IMR-90 (cell line): ENCODE measurements at regions not wholly inside any gene's neighbourhood (a gene's known extent, or its start where the extent isn't known, plus 50 kb on each side); places are given as distances from the start of the nearest gene placed in this dataset.

Experiments used
- ATAC-seq: fragments of 200-7000 bp; cut with Tn5 transposase; 2 replicates; pipeline ENCODE4 v1.9.1; 2020; ENCODE audit warnings: low read depth, mild to moderate bottlenecking, moderate library complexity
- BruUV-seq: library from RNA; stranded (reverse); fragments of 400-500 nt; replicated peaks from 2 replicates; lab custom pipeline; 2021; lab: Mats Ljungman, UMichigan
- CTCF ChIA-PET: fragments of 300-600 bp; formaldehyde crosslinking; extraction: SDS; loops from one replicate; lab custom pipeline; 2021; ENCODE audit warnings: antibody characterized with exemption; lab: Yijun Ruan, JAX
- POLR2A ChIA-PET: fragments of 300-600 bp; sonication (Branson Sonifier 250); formaldehyde crosslinking; loops from one replicate; lab custom pipeline; 2022; ENCODE audit warnings: antibody characterized with exemption; ENCODE audit not compliant: unreplicated experiment; lab: Charles Lee
- DNase-seq: peaks from one replicate; pipeline ENCODE4 v3.0.0; 2013
- H2AFZ ChIP-seq: replicated peaks from 2 replicates; pipeline ENCODE3; 2013; ENCODE audit warnings: low read length, mild to moderate bottlenecking; ENCODE audit not compliant: poor library complexity
- H2AK5ac ChIP-seq: 2 replicates; pipeline ENCODE4 v1.6.1; 2013; ENCODE audit warnings: low read depth, low read length, inconsistent platforms
- H2AK9ac ChIP-seq: replicated peaks from 2 replicates; pipeline ENCODE3; 2013; ENCODE audit warnings: mild to moderate bottlenecking, low read depth, low read length, moderate library complexity; ENCODE audit not compliant: poor library complexity
- H2BK120ac ChIP-seq: 2 replicates; pipeline ENCODE4 v1.6.1; 2013; ENCODE audit warnings: low read depth, low read length, inconsistent platforms
- H2BK15ac ChIP-seq: 3 replicates; pipeline ENCODE4 v1.6.1; 2013; ENCODE audit warnings: low read depth, low read length, inconsistent platforms
- H2BK20ac ChIP-seq: 2 replicates; pipeline ENCODE4 v1.6.1; 2013; ENCODE audit warnings: low read depth, mild to moderate bottlenecking, inconsistent platforms, low read length, moderate library complexity
- H2BK5ac ChIP-seq: 2 replicates; pipeline ENCODE4 v1.6.1; 2013; ENCODE audit warnings: mild to moderate bottlenecking, low read depth, low read length, inconsistent platforms; ENCODE audit not compliant: poor library complexity, severe bottlenecking
- H3K14ac ChIP-seq: replicated peaks from 2 replicates; pipeline ENCODE4 v1.6.1; 2013; ENCODE audit warnings: low read depth, low read length, inconsistent platforms
- H3K18ac ChIP-seq: 2 replicates; pipeline ENCODE4 v1.6.1; 2013; ENCODE audit warnings: low read depth, low read length, control low read depth
- H3K23ac ChIP-seq: 2 replicates; pipeline ENCODE4 v1.6.1; 2013; ENCODE audit warnings: low read depth, low read length, inconsistent platforms
- H3K27ac ChIP-seq: 2 replicates; pipeline ENCODE4 v1.5.1; 2013; ENCODE audit warnings: mild to moderate bottlenecking, control low read depth, low read length; ENCODE audit not compliant: insufficient read depth
- H3K27me3 ChIP-seq: 2 replicates; pipeline ENCODE4 v1.6.1; 2013; ENCODE audit warnings: low read length; ENCODE audit not compliant: control insufficient read depth, insufficient read depth
- H3K36me3 ChIP-seq: 2 replicates; pipeline ENCODE4 v1.6.1; 2013; ENCODE audit warnings: low read length, mixed read lengths; ENCODE audit not compliant: control insufficient read depth, insufficient read depth
- H3K4ac ChIP-seq: 2 replicates; pipeline ENCODE4 v1.6.1; 2013; ENCODE audit warnings: low read depth, low read length, inconsistent platforms
- H3K4me1 ChIP-seq: 2 replicates; pipeline ENCODE4 v1.6.1; 2013; ENCODE audit warnings: low read length, mixed read lengths; ENCODE audit not compliant: control insufficient read depth, insufficient read depth
- H3K4me2 ChIP-seq: 2 replicates; pipeline ENCODE4 v1.6.1; 2013; ENCODE audit warnings: low read depth, mild to moderate bottlenecking, control low read depth, low read length, moderate library complexity
- H3K4me3 ChIP-seq: 2 replicates; pipeline ENCODE4 v1.5.1; 2013; ENCODE audit warnings: low read depth, mild to moderate bottlenecking, control low read depth, low read length, moderate library complexity; ENCODE audit not compliant: insufficient read depth
- H3K56ac ChIP-seq: 2 replicates; pipeline ENCODE4 v1.6.1; 2013; ENCODE audit warnings: low read length, inconsistent platforms; ENCODE audit not compliant: insufficient read depth; ENCODE audit errors: extremely low read depth
- H3K79me1 ChIP-seq, 2 experiments: 2 replicates each; pipeline ENCODE4 v1.6.1; 2013; ENCODE audit warnings: low read length in 2 of 2, inconsistent platforms in 1 of 2, low read depth in 1 of 2
- H3K9ac ChIP-seq: 2 replicates; pipeline ENCODE4 v1.6.1; 2013; ENCODE audit warnings: low read depth, low read length, control low read depth
- H3K9me1 ChIP-seq: 2 replicates; pipeline ENCODE4 v1.6.1; 2013; ENCODE audit warnings: low read length, inconsistent platforms; ENCODE audit not compliant: insufficient read depth
- H3K9me3 ChIP-seq: 2 replicates; pipeline ENCODE4 v1.6.1; 2013; ENCODE audit warnings: low read length; ENCODE audit not compliant: control insufficient read depth, insufficient read depth
- H4K20me1 ChIP-seq: 2 replicates; pipeline ENCODE4 v1.6.1; 2013; ENCODE audit warnings: low read length, inconsistent platforms; ENCODE audit not compliant: insufficient read depth
- H4K5ac ChIP-seq: 2 replicates; pipeline ENCODE4 v1.6.1; 2013; ENCODE audit warnings: mild to moderate bottlenecking, low read depth, low read length, control low read depth
- H4K8ac ChIP-seq, 2 experiments: 2 replicates each; pipeline ENCODE4 v1.6.1; 2013; ENCODE audit warnings: low read depth in 2 of 2, low read length in 2 of 2, control low read depth in 1 of 2, inconsistent platforms in 1 of 2
- H4K91ac ChIP-seq: 2 replicates; pipeline ENCODE4 v1.6.1; 2013; ENCODE audit warnings: low read depth, low read length, inconsistent platforms; ENCODE audit not compliant: insufficient read depth
- BHLHE40 ChIP-seq: fragments of 150-350 bp; IDR thresholded peaks from 2 replicates; pipeline ENCODE4 v1.6.1; 2016; ENCODE audit warnings: mild to moderate bottlenecking, low read depth, low read length
- CEBPB ChIP-seq: IDR thresholded peaks from 2 replicates; pipeline ENCODE4 v1.6.1; 2012; ENCODE audit warnings: low read depth, low read length, improper control_type of control experiment
- MAFK ChIP-seq: IDR thresholded peaks from 2 replicates; pipeline ENCODE4 v1.6.1; 2012; ENCODE audit warnings: low read depth, low read length, improper control_type of control experiment
- MAZ ChIP-seq: IDR thresholded peaks from 2 replicates; pipeline ENCODE4 v1.6.1; 2012; ENCODE audit warnings: low read depth, mild to moderate bottlenecking, low read length, improper control_type of control experiment, moderate library complexity, borderline replicate concordance
- MXI1 ChIP-seq: IDR thresholded peaks from 2 replicates; pipeline ENCODE4 v1.6.1; 2012; ENCODE audit warnings: low read depth, mild to moderate bottlenecking, low read length, moderate library complexity, borderline replicate concordance
- RAD21 ChIP-seq: IDR thresholded peaks from 2 replicates; pipeline ENCODE4 v1.6.1; 2012; ENCODE audit warnings: low read length, improper control_type of control experiment
- WGBS, 2 experiments: methylation state at CpG; one replicate each; pipeline versions ENCODE4 v1.1.5 to v1.1.7; 2013; ENCODE audit warnings: missing lambda C conversion rate in 2 of 2; ENCODE audit not compliant: insufficient read length in 1 of 2; ENCODE audit errors: extremely low coverage in 2 of 2; 5-methylcytosine and 5-hydroxymethylcytosine counted together
- dilution Hi-C: fragments of 300-500 bp; cut with HindIII; formaldehyde crosslinking; loops from one replicate; pipeline ENCODE4 v1.14.3; 2018; ENCODE audit warnings: low sequenced_read_pairs; ENCODE audit not compliant: unreplicated experiment
- in situ Hi-C: fragments of 300-500 bp; cut with MboI; formaldehyde crosslinking; loops from 3 replicates; pipeline ENCODE4 v1.14.3; 2019; ENCODE audit warnings: low sequenced_read_pairs, inconsistent platforms, mixed read lengths
- intact Hi-C: fragments of 100-400 bp; cut with micrococcal nuclease; formaldehyde crosslinking; loops from 2 replicates; pipeline ENCODE4 v1.10.0; 2022
- TF ChIP-seq, protein P1 (sequence below): conservative IDR thresholded peaks from 2 replicates; pipeline ENCODE4 v1.5.1; 2012; ENCODE audit warnings: mild to moderate bottlenecking, low read depth, low read length, improper control_type of control experiment
- TF ChIP-seq, protein P2 (sequence below): fragments of 150-350 bp; IDR thresholded peaks from 2 replicates; pipeline ENCODE4 v1.6.1; 2017; ENCODE audit warnings: mild to moderate bottlenecking, antibody characterized with exemption, low read length, low read depth

DNA sequence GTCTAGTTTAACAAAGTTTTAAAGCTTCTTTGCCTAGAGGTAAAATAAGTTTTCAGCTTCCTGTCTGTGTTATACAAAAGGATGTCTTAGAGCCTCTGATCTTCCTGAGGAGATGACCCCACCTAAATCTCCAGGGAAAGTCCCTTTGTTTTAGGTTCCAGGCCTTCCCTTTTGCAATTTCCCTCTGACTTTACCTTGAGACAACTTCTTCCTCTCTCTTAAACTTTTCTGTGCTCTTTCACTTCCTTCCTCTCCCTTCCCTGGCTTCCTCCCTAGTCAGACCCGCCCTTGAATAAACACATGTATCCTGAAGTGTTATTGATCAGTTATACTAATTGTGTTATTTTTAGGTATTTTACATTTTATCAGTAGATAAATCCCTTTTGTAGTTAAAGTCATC, 134.8 kb downstream of the DYRK2 start:
- Histone ChIP-seq H3K4me1 (no peaks in the 10 kb centered on the region), H2AK5ac (no peak overlapping the region), H3K14ac (no peak overlapping the region), H3K56ac (no peak overlapping the region), H3K4me3 (no peak overlapping the region), H3K23ac (no peak overlapping the region), H3K27me3 (peaks cover 3% of the 10 kb centered on the region; the same call in 1 of the 2 replicates), H4K5ac (no peak overlapping the region), H3K4me2 (no peak overlapping the region), H3K4ac (no peak overlapping the region), H4K91ac (no peak overlapping the region), H3K9ac (no peak overlapping the region), H4K20me1 (no peaks in the 10 kb centered on the region), H3K27ac (no peak overlapping the region), H2BK20ac (no peak overlapping the region), H3K9me3 (no peaks in the 10 kb centered on the region), H3K79me1 (no peaks in the 10 kb centered on the region), H3K18ac (no peak overlapping the region), H2AFZ (no peak overlapping the region), H3K9me1 (no peaks in the 10 kb centered on the region), H4K8ac (no peak overlapping the region), H2BK5ac (no peak overlapping the region), H2AK9ac (no peak overlapping the region), H2BK15ac (no peak overlapping the region), H3K36me3 (no peaks in the 10 kb centered on the region), H2BK120ac (no peak overlapping the region)
- ChIA-PET POLR2A (no interaction called here), CTCF (no interaction called here)
- intact Hi-C loops, result no loop called here
- dilution Hi-C loops, result no loop called here
- DNase-seq (no peak), ATAC-seq (no peak)
- BruUV-seq, result no TSS peak
- TF ChIP-seq CEBPB (no peak), MAFK (no peak), MXI1 (no peak), BHLHE40 (no peak), RAD21 (no peak), MAZ (no peak)
- TF ChIP-seq, protein P1, sequence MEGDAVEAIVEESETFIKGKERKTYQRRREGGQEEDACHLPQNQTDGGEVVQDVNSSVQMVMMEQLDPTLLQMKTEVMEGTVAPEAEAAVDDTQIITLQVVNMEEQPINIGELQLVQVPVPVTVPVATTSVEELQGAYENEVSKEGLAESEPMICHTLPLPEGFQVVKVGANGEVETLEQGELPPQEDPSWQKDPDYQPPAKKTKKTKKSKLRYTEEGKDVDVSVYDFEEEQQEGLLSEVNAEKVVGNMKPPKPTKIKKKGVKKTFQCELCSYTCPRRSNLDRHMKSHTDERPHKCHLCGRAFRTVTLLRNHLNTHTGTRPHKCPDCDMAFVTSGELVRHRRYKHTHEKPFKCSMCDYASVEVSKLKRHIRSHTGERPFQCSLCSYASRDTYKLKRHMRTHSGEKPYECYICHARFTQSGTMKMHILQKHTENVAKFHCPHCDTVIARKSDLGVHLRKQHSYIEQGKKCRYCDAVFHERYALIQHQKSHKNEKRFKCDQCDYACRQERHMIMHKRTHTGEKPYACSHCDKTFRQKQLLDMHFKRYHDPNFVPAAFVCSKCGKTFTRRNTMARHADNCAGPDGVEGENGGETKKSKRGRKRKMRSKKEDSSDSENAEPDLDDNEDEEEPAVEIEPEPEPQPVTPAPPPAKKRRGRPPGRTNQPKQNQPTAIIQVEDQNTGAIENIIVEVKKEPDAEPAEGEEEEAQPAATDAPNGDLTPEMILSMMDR, result no peak
- TF ChIP-seq, protein P2, sequence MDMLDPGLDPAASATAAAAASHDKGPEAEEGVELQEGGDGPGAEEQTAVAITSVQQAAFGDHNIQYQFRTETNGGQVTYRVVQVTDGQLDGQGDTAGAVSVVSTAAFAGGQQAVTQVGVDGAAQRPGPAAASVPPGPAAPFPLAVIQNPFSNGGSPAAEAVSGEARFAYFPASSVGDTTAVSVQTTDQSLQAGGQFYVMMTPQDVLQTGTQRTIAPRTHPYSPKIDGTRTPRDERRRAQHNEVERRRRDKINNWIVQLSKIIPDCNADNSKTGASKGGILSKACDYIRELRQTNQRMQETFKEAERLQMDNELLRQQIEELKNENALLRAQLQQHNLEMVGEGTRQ, result no peak
- no CpG with 5 or more reads among the region's 1 CpG for WGBS, 2 experiments
- in situ Hi-C loops, result no loop called here
